ENCODE measurements at regions not wholly inside any gene's neighbourhood (a gene's known extent, or its start where the extent isn't known, plus 50 kb on each side); places are given as distances from the start of the nearest gene placed in this dataset.

- Mint-ChIP-seq H3K27me3 (no peaks in the 10 kb centered on the region), H3K36me3 (ENCODE audit: low read depth) (no peaks in the 10 kb centered on the region), H3K9me3 (ENCODE audit: low read depth) (no peaks in the 10 kb centered on the region), H3K4me1 (no peaks in the 10 kb centered on the region), H3K27ac (no peak overlapping the region), H3K4me3 (no peak overlapping the region)
- CTCF ChIA-PET = interaction anchor here (0.6 kb wide), 1 partner anchor 70 kb away, joined by 3 read pairs; no protein-coding TSS in a partner anchor
- ATAC-seq (no peak), DNase-seq (no peak)
- intact Hi-C loops (cut with DNase I, micrococcal nuclease) = no loop called here
- POLR2A ChIA-PET = no interaction called here
These were observed 605.2 kb upstream of the DPP6 start for GRCh38 chr7:153447011-153447410.

GRCh38 chr7:153452661-153453060 is 599.5 kb upstream of the DPP6 start:
- Mint-ChIP-seq H3K9me3 (ENCODE audit: low read depth) (no peaks in the 10 kb centered on the region), H3K4me1 (no peaks in the 10 kb centered on the region), H3K27ac (no peak overlapping the region), H3K36me3 (ENCODE audit: low read depth) (no peaks in the 10 kb centered on the region), H3K4me3 (no peak overlapping the region), H3K27me3 (no peaks in the 10 kb centered on the region)
- POLR2A ChIA-PET = no interaction called here
- ATAC-seq (no peak), DNase-seq (no peak)
- intact Hi-C loops (cut with DNase I, micrococcal nuclease) = no loop called here
- CTCF ChIA-PET = no interaction called here

- ATAC-seq (no peak), DNase-seq (no peak)
- Mint-ChIP-seq H3K36me3 (ENCODE audit: low read depth) (no peaks in the 10 kb centered on the region), H3K27me3 (no peaks in the 10 kb centered on the region), H3K9me3 (ENCODE audit: low read depth) (no peaks in the 10 kb centered on the region), H3K4me3 (no peak overlapping the region), H3K27ac (no peak overlapping the region), H3K4me1 (no peaks in the 10 kb centered on the region)
- POLR2A ChIA-PET = no interaction called here
- intact Hi-C loops (cut with DNase I, micrococcal nuclease) = no loop called here
- CTCF ChIA-PET = interaction anchor here (1.0 kb wide), 1 partner anchor 400 kb away, joined by 3 read pairs; no protein-coding TSS in a partner anchor
These were observed 597.9 kb upstream of the DPP6 start for GRCh38 chr7:153454306-153454705.

- intact Hi-C loops (cut with DNase I, micrococcal nuclease) = no loop called here
- no peak for DNase-seq
- POLR2A ChIA-PET = no interaction called here
- H3K4me1 Mint-ChIP-seq = no peaks in the 10 kb centered on the region
- H3K4me3 Mint-ChIP-seq = no peak overlapping the region
- no peak for ATAC-seq
- CTCF ChIA-PET = no interaction called here
- H3K9me3 Mint-ChIP-seq (ENCODE audit: low read depth) = peaks cover 11% of the 10 kb centered on the region
- no peaks in the 10 kb centered on the region for H3K36me3 Mint-ChIP-seq (ENCODE audit: low read depth)
- no peaks in the 10 kb centered on the region for H3K27me3 Mint-ChIP-seq
- H3K27ac Mint-ChIP-seq = no peak overlapping the region
These were observed 594.5 kb upstream of the DPP6 start for GRCh38 chr7:153457746-153458145.

- Mint-ChIP-seq H3K9me3 (ENCODE audit: low read depth) (peaks cover 5% of the 10 kb centered on the region), H3K4me1 (no peaks in the 10 kb centered on the region), H3K4me3 (no peak overlapping the region), H3K27me3 (peaks cover 3% of the 10 kb centered on the region), H3K27ac (no peak overlapping the region), H3K36me3 (ENCODE audit: low read depth) (no peaks in the 10 kb centered on the region)
- ChIA-PET POLR2A (no interaction called here), CTCF (no interaction called here)
- DNase-seq (no peak), ATAC-seq (no peak)
- intact Hi-C loops (cut with DNase I, micrococcal nuclease) = no loop called here
These were observed 582.1 kb upstream of the DPP6 start for GRCh38 chr7:153470004-153470671.

- intact Hi-C loops (cut with DNase I, micrococcal nuclease) = no loop called here
- Mint-ChIP-seq H3K4me1 (no peaks in the 10 kb centered on the region), H3K27me3 (peaks cover 3% of the 10 kb centered on the region), H3K9me3 (ENCODE audit: low read depth) (peaks cover 5% of the 10 kb centered on the region), H3K27ac (no peak overlapping the region), H3K4me3 (no peak overlapping the region), H3K36me3 (ENCODE audit: low read depth) (no peaks in the 10 kb centered on the region)
- no peak for ATAC-seq
- ChIA-PET POLR2A (no interaction called here), CTCF (no interaction called here)
- no peak for DNase-seq
These were observed 579.7 kb upstream of the DPP6 start for GRCh38 chr7:153472516-153472915.

- peaks cover 5% of the 10 kb centered on the region for H3K9me3 Mint-ChIP-seq (ENCODE audit: low read depth)
- ChIA-PET POLR2A (no interaction called here), CTCF (no interaction called here)
- intact Hi-C loops (cut with DNase I, micrococcal nuclease) = no loop called here
- no peak for DNase-seq
- ATAC-seq = no peak
- H3K27me3 Mint-ChIP-seq = peaks cover 3% of the 10 kb centered on the region
- H3K4me1 Mint-ChIP-seq = no peaks in the 10 kb centered on the region
- no peak overlapping the region for H3K4me3 Mint-ChIP-seq
- H3K36me3 Mint-ChIP-seq (ENCODE audit: low read depth) = no peaks in the 10 kb centered on the region
- no peak overlapping the region for H3K27ac Mint-ChIP-seq
These were observed 579.0 kb upstream of the DPP6 start for GRCh38 chr7:153473185-153473584.

- H3K9me3 Mint-ChIP-seq (ENCODE audit: low read depth) = peaks cover 9% of the 10 kb centered on the region
- no peak for ATAC-seq
- no peaks in the 10 kb centered on the region for H3K4me1 Mint-ChIP-seq
- peaks cover 3% of the 10 kb centered on the region for H3K27me3 Mint-ChIP-seq
- H3K36me3 Mint-ChIP-seq (ENCODE audit: low read depth) = no peaks in the 10 kb centered on the region
- intact Hi-C loops (cut with DNase I, micrococcal nuclease) = no loop called here
- no peak for DNase-seq
- CTCF ChIA-PET = no interaction called here
- POLR2A ChIA-PET = no interaction called here
- no peak overlapping the region for H3K4me3 Mint-ChIP-seq
- H3K27ac Mint-ChIP-seq = no peak overlapping the region
These were observed 577.0 kb upstream of the DPP6 start for GRCh38 chr7:153475239-153475638.

GRCh38 chr7:153476166-153476565 is 576.0 kb upstream of the DPP6 start:
- Mint-ChIP-seq H3K27ac (no peak overlapping the region), H3K9me3 (ENCODE audit: low read depth) (peaks cover 6% of the 10 kb centered on the region), H3K4me1 (no peaks in the 10 kb centered on the region), H3K4me3 (no peak overlapping the region), H3K27me3 (no peaks in the 10 kb centered on the region), H3K36me3 (ENCODE audit: low read depth) (no peaks in the 10 kb centered on the region)
- no peak for DNase-seq
- CTCF ChIA-PET = no interaction called here
- POLR2A ChIA-PET = no interaction called here
- intact Hi-C loops (cut with DNase I, micrococcal nuclease) = no loop called here
- no peak for ATAC-seq

- no peaks in the 10 kb centered on the region for H3K27me3 Mint-ChIP-seq
- ChIA-PET CTCF (interaction anchor here (0.8 kb wide), 1 partner anchor 14 kb away, joined by 3 read pairs; no protein-coding TSS in a partner anchor), POLR2A (no interaction called here)
These were observed 555.9 kb upstream of the DPP6 start for GRCh38 chr7:153496257-153496656.

GRCh38 chr7:153503093-153503492 is 549.1 kb upstream of the DPP6 start:
- no peaks in the 10 kb centered on the region for H3K36me3 Mint-ChIP-seq (ENCODE audit: low read depth)
- ATAC-seq (no peak), DNase-seq (no peak)
- H3K27me3 Mint-ChIP-seq = no peaks in the 10 kb centered on the region
- intact Hi-C loops (cut with DNase I, micrococcal nuclease) = no loop called here
- no peak overlapping the region for H3K27ac Mint-ChIP-seq
- POLR2A ChIA-PET = no interaction called here
- peaks cover 7% of the 10 kb centered on the region for H3K9me3 Mint-ChIP-seq (ENCODE audit: low read depth)
- CTCF ChIA-PET = no interaction called here
- H3K4me1 Mint-ChIP-seq = no peaks in the 10 kb centered on the region
- H3K4me3 Mint-ChIP-seq = no peak overlapping the region

More at GRCh38 chr7:153496257-153496656, 555.9 kb upstream of the DPP6 start:
- intact Hi-C loops (cut with DNase I, micrococcal nuclease) = no loop called here
- DNase-seq (no peak), ATAC-seq (no peak)
- H3K4me1 Mint-ChIP-seq = no peaks in the 10 kb centered on the region
- H3K9me3 Mint-ChIP-seq (ENCODE audit: low read depth) = no peaks in the 10 kb centered on the region
- H3K36me3 Mint-ChIP-seq (ENCODE audit: low read depth) = no peaks in the 10 kb centered on the region
- no peak overlapping the region for H3K4me3 Mint-ChIP-seq
- no peak overlapping the region for H3K27ac Mint-ChIP-seq

- H3K36me3 Mint-ChIP-seq (ENCODE audit: low read depth) = no peaks in the 10 kb centered on the region
- intact Hi-C loops (cut with DNase I, micrococcal nuclease) = no loop called here
- H3K4me1 Mint-ChIP-seq = no peaks in the 10 kb centered on the region
- H3K9me3 Mint-ChIP-seq (ENCODE audit: low read depth) = peaks cover 7% of the 10 kb centered on the region
- DNase-seq (no peak), ATAC-seq (no peak)
- ChIA-PET CTCF (no interaction called here), POLR2A (no interaction called here)
- H3K27ac Mint-ChIP-seq = no peak overlapping the region
- no peaks in the 10 kb centered on the region for H3K27me3 Mint-ChIP-seq
- no peak overlapping the region for H3K4me3 Mint-ChIP-seq
These were observed 547.7 kb upstream of the DPP6 start for GRCh38 chr7:153504288-153505075.

Data from activated CD4-positive, alpha-beta T cell treated with anti-CD3 and anti-CD28 coated beads for 36 hours (primary cell).